HG03103 (cell line): ENCODE measurements at regions not wholly inside any gene's neighbourhood (a gene's known extent, or its start where the extent isn't known, plus 50 kb on each side); places are given as distances from the start of the nearest gene placed in this dataset.

ENCODE experiments used
- ATAC-seq: cut with Tn5 transposase; IDR thresholded peaks from one replicate; pipeline ENCODE4 v1.9.1; 2021; ENCODE audit warnings: low read depth; ENCODE audit not compliant: unreplicated experiment

DNA sequence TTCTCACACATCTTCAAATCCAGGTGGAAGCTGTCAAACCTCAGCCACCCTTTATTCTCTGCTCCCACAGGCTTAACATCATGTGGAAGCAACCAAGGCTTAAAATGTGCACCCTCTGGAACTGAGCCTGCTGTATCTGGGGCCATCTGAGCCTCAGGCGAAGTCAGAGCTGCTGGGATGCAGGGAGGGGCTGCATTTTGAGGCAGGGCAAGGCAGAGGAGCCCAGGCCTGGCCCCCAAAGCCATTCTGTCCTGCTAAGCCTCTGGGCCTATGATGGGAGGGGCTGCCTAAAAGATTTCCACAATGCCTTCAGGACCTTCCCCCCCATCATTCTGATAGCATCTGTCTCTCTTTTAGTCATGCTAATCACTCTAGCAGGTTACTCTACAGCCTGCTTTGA, 51.7 kb upstream of the COBL start:
- ATAC-seq = no peak

DNA sequence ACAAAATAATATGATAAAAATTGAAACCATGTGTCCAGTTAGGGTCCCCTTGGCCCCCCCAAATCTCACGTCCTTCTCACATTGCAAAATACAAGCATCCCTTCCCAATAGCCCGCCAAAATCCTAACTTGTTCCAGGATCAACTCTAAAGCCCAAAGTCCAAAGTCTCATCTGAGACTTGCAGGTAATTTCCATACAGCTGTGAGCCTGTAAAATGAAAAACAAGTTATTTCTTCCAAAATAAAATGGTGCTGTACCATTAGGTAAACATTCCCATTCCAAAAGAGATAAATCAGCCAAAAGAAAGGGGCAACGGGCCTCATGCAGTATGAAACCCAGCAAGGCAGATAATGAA, 51.0 kb upstream of the COBL start:
- no peak for ATAC-seq

- peak; percentile 62 for ATAC-seq
Measured at GRCh38 chr7:51366930-51367613, 50.5 kb upstream of the COBL start.
